ENCODE measurements at regions not wholly inside any gene's neighbourhood (a gene's known extent, or its start where the extent isn't known, plus 50 kb on each side); places are given as distances from the start of the nearest gene placed in this dataset.

- TF ChIP-seq CTCF (IDR thresholded peaks at IDR 0.05): no peak
- no peak for TF ChIP-seq POLR2AphosphoS5 (IDR thresholded peaks at IDR 0.05)
- TF ChIP-seq POLR2A (IDR thresholded peaks at IDR 0.05; ENCODE audit: low read depth): no peak
Observed at GRCh38 chr13:76300688-76301087, 585.5 kb downstream of the KCTD12 start.
